ENCODE measurements at regions not wholly inside any gene's neighbourhood (a gene's known extent, or its start where the extent isn't known, plus 50 kb on each side); places are given as distances from the start of the nearest gene placed in this dataset.
"Not testable (repeated sequence)": the region's sequence is repeated elsewhere in the genome, so short reads cannot be mapped to it uniquely, and the experiment has no call there.

- DNase-seq = peak; percentile 55
Observed at GRCh38 chr7:53596230-53596629, 560.8 kb downstream of the POM121L12 start.

DNA sequence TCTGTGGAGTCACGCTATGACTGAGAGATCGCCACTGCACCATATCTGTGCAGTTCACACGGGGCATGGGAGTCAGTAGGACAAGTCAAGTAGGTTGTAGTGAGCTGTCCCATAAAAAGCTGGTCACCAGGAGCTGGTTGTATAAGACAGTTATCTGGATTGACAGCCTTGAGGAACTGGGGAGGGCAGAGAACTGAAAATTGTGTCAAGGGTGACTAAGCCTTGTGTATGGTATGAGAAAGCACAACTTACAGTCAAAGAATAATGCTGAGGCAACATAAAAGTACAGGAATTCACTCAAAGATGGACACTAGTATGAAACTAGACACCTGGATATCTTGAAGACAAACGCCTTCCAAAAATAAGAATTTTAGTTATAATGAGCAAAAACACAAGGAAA lies 564.9 kb downstream of the POM121L12 start:
- no peak for DNase-seq

DNA sequence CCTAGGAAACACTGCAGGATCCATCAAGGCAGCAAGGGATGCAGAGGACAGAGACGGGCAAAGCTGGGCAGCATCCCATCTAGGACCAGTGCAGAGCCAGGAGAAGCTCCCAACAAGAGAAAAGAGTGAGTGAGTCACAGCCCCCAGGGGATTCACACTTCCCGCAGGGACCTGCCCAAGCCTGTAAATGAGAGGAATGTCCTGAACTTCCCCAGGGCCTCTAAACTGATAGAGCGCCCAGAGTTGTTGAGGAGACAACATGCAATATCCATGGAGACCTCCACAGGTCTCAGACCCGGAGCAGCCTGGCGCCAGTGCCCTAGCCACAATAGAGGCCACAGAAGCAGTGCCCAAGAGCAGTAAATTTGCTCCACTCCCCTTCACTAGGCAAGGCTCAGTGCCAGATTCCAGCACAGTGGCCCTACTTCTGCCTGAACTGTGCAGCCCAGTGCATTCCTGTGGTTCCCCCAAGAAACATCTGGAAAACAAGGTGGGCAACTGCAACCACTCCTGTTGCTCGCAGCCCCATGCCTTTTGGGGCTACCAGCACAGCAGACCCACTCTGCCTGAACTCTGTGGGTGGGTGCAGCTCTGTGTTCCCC lies 567.5 kb downstream of the POM121L12 start:
- DNase-seq = peak; percentile 5

GRCh38 chr7:53603461-53603860 lies 568.0 kb downstream of the POM121L12 start:
- DNase-seq = no peak

GRCh38 chr7:53604201-53604600 lies 568.8 kb downstream of the POM121L12 start:
- peak; percentile 22 for DNase-seq

- DNase-seq = no peak
Observed at GRCh38 chr7:53607961-53608360, 572.5 kb downstream of the POM121L12 start.

- no peak for DNase-seq
Observed at GRCh38 chr7:53609185-53609584, 573.8 kb downstream of the POM121L12 start.

GRCh38 chr7:53611043-53611442 lies 575.6 kb downstream of the POM121L12 start:
- no peak for DNase-seq

GRCh38 chr7:53624356-53624755 lies 588.9 kb downstream of the POM121L12 start:
- DNase-seq = peak; percentile 55

- DNase-seq = no peak
Observed at GRCh38 chr7:53628775-53629174, 593.3 kb downstream of the POM121L12 start.

DNA sequence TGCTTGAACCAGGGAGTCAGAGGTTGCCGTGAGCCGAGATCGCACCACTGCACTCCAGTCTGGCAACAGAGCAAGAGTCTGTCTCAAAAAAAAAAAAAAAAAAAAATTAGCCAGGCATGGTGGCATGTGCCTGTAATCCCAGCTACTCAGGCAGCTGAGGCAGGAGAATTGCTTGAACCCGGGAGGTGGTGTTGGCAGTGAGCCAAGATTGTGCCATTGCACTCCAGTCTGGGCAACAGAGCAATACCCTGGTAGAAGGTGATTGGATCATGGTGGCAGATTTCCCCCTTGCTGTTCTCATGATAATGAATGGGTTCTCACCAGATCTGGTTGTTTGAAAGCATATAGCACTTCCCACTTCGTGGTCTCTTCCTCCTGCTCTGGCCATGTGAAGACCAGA lies 599.8 kb downstream of the POM121L12 start:
- not testable (repeated sequence) for DNase-seq

GRCh38 chr7:53638517-53638916 lies 603.1 kb downstream of the POM121L12 start:
- no peak for DNase-seq

GRCh38 chr7:53641091-53641490 lies 605.7 kb downstream of the POM121L12 start:
- DNase-seq = no peak

DNA sequence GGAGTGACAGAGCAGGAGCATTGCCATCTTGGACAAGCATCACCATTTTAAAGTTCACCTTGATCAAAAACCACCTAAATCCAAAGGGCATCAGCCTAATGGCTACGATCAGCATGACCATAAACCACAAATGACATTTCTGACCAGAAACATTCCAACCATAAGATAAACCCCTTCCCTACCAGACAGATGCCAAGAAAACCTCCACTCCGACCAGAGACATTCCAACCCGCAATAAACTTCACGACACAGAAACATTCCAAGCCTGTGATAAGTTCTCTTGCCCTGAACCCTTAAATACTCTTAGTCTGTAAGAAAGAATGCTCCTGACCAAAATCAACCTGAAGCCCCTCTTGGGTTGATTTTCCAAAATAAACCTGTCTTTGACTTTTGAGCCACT lies 606.9 kb downstream of the POM121L12 start:
- peak; percentile 8 for DNase-seq

DNA sequence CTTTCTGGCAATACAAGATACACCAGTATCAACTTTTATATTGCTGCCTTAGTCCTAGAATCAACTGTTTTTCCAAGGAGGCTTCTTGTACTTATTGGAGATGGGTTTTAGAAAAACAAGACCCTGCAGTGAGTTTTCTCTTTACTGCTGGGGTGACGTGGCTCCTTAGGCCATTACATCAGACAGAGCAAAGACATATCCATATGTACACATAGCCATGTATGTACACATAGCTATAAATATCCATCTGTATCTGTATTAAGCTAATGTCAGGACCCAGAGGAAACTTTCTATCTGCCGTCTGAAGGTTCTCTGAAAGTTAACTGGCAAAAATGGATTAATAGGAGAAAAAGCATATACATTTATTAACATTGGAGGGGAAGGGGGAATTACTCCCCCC lies 607.4 kb downstream of the POM121L12 start:
- no peak for DNase-seq

DNA sequence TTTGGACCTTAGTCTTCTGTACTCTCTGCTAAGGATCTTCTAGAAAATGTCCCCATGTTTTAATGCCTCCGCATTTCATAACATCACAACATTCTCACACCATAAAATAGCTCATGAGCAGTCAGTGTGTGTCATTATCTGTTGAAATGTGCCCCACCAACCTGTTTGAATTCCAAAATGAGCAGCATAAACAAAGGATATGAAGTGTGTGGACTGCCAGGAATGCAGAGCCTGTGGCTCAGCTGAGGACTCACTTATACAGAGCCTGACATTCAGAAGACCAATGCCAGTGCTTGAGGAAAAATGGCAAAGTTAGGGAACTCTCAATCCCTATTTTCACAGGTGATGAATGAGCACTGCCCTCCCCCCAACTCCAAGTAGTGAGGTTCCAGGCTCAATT lies 621.4 kb downstream of the POM121L12 start:
- DNase-seq = peak; percentile 28

DNA sequence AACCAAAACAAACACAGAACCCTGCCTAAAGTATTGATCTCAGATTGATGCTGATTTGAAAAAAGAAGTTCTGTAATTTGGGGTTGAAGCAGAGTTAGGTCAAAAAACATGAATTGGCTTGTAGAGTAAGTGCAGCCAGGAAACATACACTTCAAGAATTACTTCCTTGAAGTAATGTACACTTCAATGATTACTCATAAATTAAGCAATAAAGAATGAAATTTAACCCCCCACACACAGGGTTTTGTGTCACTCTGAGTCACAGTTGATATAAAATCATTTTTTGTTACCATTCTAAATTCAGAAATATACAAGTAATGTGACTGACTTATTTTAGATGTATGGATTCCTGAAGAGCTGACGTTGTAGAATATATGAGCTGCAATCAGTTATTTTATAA lies 622.2 kb downstream of the POM121L12 start:
- no peak for DNase-seq

GRCh38 chr7:53658951-53659350 lies 623.5 kb downstream of the POM121L12 start:
- DNase-seq = no peak

- no peak for DNase-seq
Observed at GRCh38 chr7:53661645-53662217, 626.3 kb downstream of the POM121L12 start.

- no peak for DNase-seq
Observed at GRCh38 chr7:53672681-53673080, 637.2 kb downstream of the POM121L12 start.

DNA sequence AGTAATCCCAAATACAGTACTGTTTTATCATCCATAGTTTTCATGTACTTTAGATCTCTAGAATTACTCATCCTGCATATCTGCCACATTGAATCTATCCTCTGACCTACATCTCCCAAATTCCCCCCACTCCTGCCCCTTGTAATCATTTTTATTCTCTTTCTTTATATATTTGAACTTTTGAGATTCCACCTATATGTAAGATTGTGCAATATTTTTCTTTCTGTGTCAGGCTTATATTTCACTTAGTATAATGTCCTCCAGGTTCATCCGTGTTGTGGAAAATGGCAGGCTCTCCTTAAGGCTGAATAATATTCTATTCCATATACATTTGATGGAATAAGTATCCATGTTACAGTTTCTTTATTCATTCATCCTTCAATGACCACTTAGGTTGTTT lies 640.4 kb downstream of the POM121L12 start:
- no peak for DNase-seq

GRCh38 chr7:53684693-53685092 lies 649.3 kb downstream of the POM121L12 start:
- no peak for DNase-seq

DNA sequence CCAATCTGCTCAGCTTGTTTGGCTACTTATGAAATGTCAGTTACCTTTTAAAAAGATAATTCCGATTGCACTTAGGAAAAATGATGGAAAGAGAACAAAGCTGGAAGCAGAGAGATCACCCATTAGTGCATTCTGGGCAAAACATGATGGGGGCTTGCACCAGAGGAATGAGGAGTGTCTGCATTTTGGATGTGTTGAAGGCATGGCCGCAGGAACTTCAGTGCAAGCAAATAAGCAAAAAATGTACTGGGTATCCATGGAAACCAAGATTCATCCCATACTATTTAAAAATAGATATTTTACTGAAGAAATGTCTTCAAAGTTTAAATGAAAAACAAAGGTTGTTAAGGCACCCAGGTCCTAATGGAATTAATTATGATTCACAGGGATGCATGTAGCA lies 655.0 kb downstream of the POM121L12 start:
- DNase-seq = no peak

DNA sequence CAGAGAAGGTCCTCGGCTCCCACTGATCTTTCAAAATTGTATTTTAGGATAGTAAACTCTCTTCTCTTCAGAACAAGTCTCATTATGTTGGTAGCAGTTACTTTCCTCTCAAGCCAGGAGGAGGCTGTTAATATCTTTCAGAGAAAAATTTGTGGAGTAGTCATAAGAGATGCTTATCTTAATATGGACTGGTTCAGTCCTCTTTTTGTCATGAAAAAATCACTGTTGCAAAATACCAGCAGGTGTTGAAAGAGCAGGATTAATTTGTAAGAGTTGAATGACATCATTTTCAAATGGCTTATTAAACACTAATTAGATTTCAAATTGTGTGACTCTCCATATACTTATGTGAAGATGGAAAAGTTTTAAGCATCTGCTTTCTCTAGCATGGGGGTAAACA lies 662.5 kb downstream of the POM121L12 start:
- DNase-seq = no peak

DNA sequence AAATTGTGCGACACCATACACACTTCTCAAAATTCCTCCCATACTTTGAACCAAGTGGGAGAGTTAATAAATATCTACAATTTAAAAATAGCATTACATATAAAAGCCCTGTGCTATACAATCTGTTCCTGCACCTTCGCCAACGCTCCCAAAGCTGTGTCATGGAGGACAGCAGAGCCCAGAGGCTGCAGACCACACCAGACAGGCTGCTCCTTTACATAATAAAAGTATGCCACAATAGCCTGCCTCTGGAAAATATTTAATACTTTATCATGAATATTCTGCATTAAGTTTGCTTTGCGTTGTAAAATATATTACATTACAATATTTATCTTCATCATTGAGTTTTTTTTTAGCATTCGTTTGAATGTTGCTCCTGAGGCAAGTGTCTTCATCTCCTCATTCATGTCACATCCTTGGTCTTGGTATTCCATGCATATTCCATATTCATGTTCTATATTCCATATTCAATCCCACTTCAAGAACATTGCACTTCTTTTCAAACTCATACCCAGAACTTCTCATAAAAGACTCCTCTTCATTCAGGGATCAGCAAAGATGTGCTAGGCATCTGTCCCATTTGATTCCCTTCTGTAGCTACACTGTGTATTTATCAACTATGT lies 663.9 kb downstream of the POM121L12 start:
- no peak for DNase-seq
